ENCODE measurements at regions not wholly inside any gene's neighbourhood (a gene's known extent, or its start where the extent isn't known, plus 50 kb on each side); places are given as distances from the start of the nearest gene placed in this dataset.
A peak's percentile ranks its signal among the peaks of the same experiment; 100 is the strongest.
"Not testable (repeated sequence)": the region's sequence is repeated elsewhere in the genome, so short reads cannot be mapped to it uniquely, and the experiment has no call there.

- no peak for DNase-seq
Observed at GRCh38 chr12:123061441-123062205, 81.1 kb downstream of the ARL6IP4 start.

GRCh38 chr12:123059500-123059899 lies 79.0 kb downstream of the ARL6IP4 start:
- DNase-seq, result peak; percentile 27

GRCh38 chr12:123058980-123059379 lies 78.5 kb downstream of the ARL6IP4 start:
- DNase-seq, result peak; percentile 71

- peak; percentile 78 for DNase-seq
Observed at GRCh38 chr12:123058481-123058880, 78.0 kb downstream of the ARL6IP4 start.

- DNase-seq, result peak; percentile 95
Observed at GRCh38 chr12:123057513-123058265, 77.2 kb downstream of the ARL6IP4 start.

GRCh38 chr12:123056709-123057108 lies 76.2 kb downstream of the ARL6IP4 start:
- DNase-seq, result peak; percentile 40

GRCh38 chr12:123056053-123056452 lies 75.6 kb downstream of the ARL6IP4 start:
- no peak for DNase-seq

GRCh38 chr12:123055281-123055766 lies 74.8 kb downstream of the ARL6IP4 start:
- DNase-seq, result no peak

- DNase-seq, result no peak
Observed at GRCh38 chr12:123054371-123054770, 73.9 kb downstream of the ARL6IP4 start.

GRCh38 chr12:123051556-123051955 lies 71.1 kb downstream of the ARL6IP4 start:
- DNase-seq, result no peak

- DNase-seq, result no peak
Observed at GRCh38 chr12:123050913-123051312, 70.4 kb downstream of the ARL6IP4 start.

- no peak for DNase-seq
Observed at GRCh38 chr12:123050331-123050831, 69.9 kb downstream of the ARL6IP4 start.

GRCh38 chr12:123049398-123050240 lies 69.1 kb downstream of the ARL6IP4 start:
- DNase-seq, result no peak

- not testable (repeated sequence) for DNase-seq
Observed at GRCh38 chr12:123047892-123048291, 67.4 kb downstream of the ARL6IP4 start.

- DNase-seq, result no peak
Observed at GRCh38 chr12:123047289-123047688, 66.8 kb downstream of the ARL6IP4 start.

GRCh38 chr12:123046431-123046830 lies 66.0 kb downstream of the ARL6IP4 start:
- DNase-seq, result no peak

- DNase-seq, result no peak
Observed at GRCh38 chr12:123045678-123046077, 65.2 kb downstream of the ARL6IP4 start.

GRCh38 chr12:123044351-123044750 lies 63.9 kb downstream of the ARL6IP4 start:
- DNase-seq, result no peak

- DNase-seq, result peak; percentile 86
Observed at GRCh38 chr12:123043536-123044001, 63.1 kb downstream of the ARL6IP4 start.

- DNase-seq, result no peak
Observed at GRCh38 chr12:123042833-123043232, 62.4 kb downstream of the ARL6IP4 start.

- no peak for DNase-seq
Observed at GRCh38 chr12:123041811-123042655, 61.6 kb downstream of the ARL6IP4 start.

- DNase-seq, result no peak
Observed at GRCh38 chr12:123041042-123041531, 60.6 kb downstream of the ARL6IP4 start.
